GM10266 (cell line): ENCODE measurements at regions not wholly inside any gene's neighbourhood (a gene's known extent, or its start where the extent isn't known, plus 50 kb on each side); places are given as distances from the start of the nearest gene placed in this dataset.
"Not testable (repeated sequence)": the region's sequence is repeated elsewhere in the genome, so short reads cannot be mapped to it uniquely, and the experiment has no call there.

Experiments used
- DNase-seq: peaks from one replicate; pipeline ENCODE4 v3.0.0; 2012; ENCODE audit errors: extremely low spot score
- CTCF ChIP-seq: IDR thresholded peaks from 2 replicates; pipeline ENCODE4 v1.5.1; 2012; ENCODE audit warnings: mild to moderate bottlenecking, low read depth; ENCODE audit not compliant: control insufficient read depth, insufficient read depth; ENCODE audit errors: missing control alignments

DNA sequence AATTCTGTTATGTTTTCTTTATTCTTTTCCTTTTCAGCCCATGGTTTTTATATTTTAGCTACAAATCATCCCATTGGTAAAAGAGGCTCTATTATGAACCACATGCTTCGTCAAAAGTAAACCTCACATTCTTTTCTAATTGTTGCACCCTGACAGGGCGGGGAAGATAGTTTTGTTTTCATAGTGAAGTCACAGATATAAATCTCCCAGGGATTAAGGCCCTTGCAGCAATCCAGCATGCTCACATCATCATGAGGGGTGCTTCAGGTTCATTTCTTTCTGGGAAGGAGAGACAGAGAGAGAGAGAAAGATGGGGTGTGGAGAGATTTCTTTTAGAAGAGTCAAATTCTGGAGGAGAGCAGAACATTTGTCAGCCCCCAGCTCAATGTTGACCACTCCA lies 124.5 kb upstream of the CDC42EP3 start:
- no peak for TF ChIP-seq CTCF
- no peak for DNase-seq

GRCh38 chr2:37796481-37796880 lies 125.0 kb upstream of the CDC42EP3 start:
- no peak for TF ChIP-seq CTCF
- DNase-seq = no peak

DNA sequence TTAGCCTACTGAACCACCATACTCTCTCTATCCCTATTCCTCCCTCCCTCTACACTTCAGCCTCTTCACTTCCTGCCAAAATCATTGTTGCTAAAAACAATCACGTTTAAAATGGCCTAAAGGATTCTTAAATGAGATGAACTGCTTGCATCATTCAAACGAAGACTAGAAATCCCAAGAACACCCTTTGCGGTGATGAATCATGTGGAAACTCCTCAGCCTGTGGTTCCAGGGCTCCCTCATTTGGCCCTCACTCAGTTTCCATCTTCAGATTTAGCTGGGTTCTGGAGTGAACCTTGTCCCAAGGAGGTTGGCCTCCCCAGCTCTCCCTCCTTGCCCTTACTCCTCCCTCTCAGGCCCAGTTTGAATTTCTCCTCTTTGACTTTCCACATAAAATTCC lies 125.6 kb upstream of the CDC42EP3 start:
- TF ChIP-seq CTCF = no peak

DNA sequence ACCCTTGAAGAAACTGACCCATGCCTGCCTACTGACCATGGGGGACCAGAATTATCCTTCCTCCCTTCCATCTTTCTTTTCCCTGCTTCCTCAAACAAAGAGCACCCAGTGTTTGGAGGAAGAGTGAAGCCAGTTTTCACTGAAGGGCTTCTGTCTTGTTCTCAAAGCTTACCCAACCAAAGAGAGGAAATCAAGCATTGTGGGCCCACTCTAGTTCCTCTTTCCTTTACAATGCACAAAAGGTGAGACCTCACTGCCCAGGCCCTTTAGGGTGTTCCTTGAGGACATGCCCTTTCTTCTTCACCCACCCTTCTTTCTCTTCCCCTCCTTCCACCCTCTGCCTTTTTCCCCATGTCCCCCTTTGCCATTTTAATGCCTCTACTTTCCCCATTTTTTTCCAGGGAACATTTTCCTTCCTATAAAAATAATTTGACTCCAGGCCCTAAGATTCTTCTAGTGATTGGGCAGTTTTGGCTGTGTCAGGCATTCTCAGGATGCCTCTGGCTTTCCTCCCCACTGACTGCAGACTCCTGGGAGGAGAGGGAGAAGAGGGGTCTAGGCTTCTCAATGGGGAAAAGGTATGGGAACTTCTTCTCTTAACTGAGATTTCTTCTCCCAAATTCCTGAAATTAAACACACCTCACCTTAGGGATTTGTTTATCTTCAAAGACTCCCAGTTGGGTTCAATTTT lies 126.6 kb upstream of the RMDN2 start:
- peak; percentile 16 for DNase-seq
- no peak for TF ChIP-seq CTCF

More for the DNA sequence above, 125.6 kb upstream of the CDC42EP3 start:
- no peak for DNase-seq

DNA sequence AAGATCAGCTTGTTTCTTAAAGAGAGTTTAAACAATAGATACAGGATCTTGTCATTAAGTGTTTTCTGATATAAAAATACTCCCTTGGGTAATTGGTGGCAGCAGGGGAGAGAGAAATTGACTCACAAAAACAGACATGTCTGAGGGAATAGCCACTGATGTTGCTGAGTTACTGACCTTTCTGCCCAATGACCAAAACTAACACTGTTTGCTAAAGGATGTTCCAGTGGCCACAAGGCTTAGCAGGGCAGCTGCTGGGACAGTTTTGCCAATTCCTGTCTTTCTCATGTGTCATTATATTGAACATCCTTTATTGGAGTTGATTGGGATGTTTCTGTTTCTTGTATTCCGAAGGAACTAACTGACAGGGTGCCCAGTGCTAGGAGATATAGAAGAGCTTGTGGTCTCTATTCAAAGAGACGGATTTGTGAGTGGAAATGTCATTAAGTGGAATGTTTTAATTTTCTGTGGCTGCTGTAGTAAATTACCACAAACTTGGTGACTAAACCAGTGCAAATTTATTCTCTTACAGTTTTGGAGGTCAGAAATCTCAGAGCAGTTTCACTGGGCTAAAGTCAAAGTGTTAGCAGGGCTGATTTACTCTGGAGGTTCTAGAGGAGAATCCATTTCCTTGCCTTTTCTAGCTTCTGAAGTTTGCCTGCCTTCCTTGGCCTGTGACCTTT lies 124.8 kb upstream of the RMDN2 start:
- DNase-seq = no peak
- TF ChIP-seq CTCF = no peak

- DNase-seq = no peak
- no peak for TF ChIP-seq CTCF
Observed at GRCh38 chr2:37802211-37802752, 122.8 kb upstream of the RMDN2 start.

- no peak for DNase-seq
- TF ChIP-seq CTCF = no peak
Observed at GRCh38 chr2:37802899-37803379, 122.1 kb upstream of the RMDN2 start.

DNA sequence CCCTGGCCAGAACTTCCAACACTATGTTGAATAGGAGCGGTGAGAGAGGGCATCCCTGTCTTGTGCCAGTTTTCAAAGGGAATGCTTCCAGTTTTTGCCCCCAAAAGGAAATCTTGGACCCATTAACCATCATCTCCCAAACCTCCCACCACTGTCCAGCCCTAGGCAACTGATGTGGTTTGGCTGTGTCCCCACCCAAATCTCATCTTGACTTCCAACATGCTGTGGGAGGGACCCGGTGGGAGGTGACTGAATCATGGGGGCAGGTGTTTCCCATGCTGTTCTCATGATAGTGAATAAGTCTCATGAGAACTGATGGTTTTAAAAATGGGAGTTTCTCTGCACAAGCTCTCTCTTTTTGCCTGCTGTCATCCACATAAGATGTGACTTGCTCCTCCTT lies 119.1 kb upstream of the RMDN2 start:
- not testable (repeated sequence) for DNase-seq
